ENCODE measurements at regions not wholly inside any gene's neighbourhood (a gene's known extent, or its start where the extent isn't known, plus 50 kb on each side); places are given as distances from the start of the nearest gene placed in this dataset.

GRCh38 chr18:30920351-30920750 lies 122.2 kb downstream of the DSC3 start:
- Histone ChIP-seq H3K36me3 (ENCODE audit: insufficient read depth, low read length, poor library complexity, severe bottlenecking) (no peaks in the 10 kb centered on the region), H3K4me3 (ENCODE audit: low read depth, low read length, poor library complexity, severe bottlenecking) (no peak overlapping the region), H3K9me3 (ENCODE audit: low read depth, low read length, poor library complexity, severe bottlenecking) (no peaks in the 10 kb centered on the region), H3K27ac (ENCODE audit: low read depth, low read length, poor library complexity, severe bottlenecking) (no peak overlapping the region), H3K27me3 (replicated peaks; ENCODE audit: insufficient read depth, low read depth, low read length, poor library complexity) (no peaks in the 10 kb centered on the region), H3K4me1 (ENCODE audit: insufficient read depth, low read length, poor library complexity, severe bottlenecking) (no peaks in the 10 kb centered on the region)
- TF ChIP-seq, protein P1, sequence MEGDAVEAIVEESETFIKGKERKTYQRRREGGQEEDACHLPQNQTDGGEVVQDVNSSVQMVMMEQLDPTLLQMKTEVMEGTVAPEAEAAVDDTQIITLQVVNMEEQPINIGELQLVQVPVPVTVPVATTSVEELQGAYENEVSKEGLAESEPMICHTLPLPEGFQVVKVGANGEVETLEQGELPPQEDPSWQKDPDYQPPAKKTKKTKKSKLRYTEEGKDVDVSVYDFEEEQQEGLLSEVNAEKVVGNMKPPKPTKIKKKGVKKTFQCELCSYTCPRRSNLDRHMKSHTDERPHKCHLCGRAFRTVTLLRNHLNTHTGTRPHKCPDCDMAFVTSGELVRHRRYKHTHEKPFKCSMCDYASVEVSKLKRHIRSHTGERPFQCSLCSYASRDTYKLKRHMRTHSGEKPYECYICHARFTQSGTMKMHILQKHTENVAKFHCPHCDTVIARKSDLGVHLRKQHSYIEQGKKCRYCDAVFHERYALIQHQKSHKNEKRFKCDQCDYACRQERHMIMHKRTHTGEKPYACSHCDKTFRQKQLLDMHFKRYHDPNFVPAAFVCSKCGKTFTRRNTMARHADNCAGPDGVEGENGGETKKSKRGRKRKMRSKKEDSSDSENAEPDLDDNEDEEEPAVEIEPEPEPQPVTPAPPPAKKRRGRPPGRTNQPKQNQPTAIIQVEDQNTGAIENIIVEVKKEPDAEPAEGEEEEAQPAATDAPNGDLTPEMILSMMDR (conservative IDR thresholded peaks at IDR 0.05; ENCODE audit: low read depth, low read length), result no peak
- CTCF ChIA-PET, result no interaction called here
- intact Hi-C loops (cut with micrococcal nuclease; ENCODE audit: unreplicated experiment), result no loop called here
- no peak for DNase-seq (ENCODE audit: low spot score)
- POLR2A ChIA-PET (ENCODE audit: low non-redundant PET), result no interaction called here
- no TSS peak for BruUV-seq (replicated peaks)

DNA sequence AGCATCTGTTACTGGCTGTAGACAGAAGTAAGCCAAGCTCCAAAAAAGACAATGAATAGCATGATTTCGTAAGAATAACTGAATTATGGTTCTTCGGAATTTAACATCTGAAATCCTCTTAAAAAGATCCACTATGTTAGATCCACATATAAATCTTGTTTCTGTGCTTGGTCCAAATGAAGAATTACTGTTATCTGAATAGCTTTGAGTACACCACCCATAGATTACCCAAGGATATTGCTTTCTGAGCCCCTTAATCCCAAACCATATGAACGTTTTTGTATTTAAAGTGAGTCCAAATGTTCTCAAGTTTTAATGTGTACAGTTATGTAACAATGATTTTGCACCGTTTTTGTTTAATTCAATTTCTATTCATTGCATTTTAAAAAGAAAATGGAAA lies 124.9 kb downstream of the DSC3 start:
- Histone ChIP-seq H3K4me3 (ENCODE audit: low read depth, low read length, poor library complexity, severe bottlenecking) (no peak overlapping the region), H3K4me1 (ENCODE audit: insufficient read depth, low read length, poor library complexity, severe bottlenecking) (no peaks in the 10 kb centered on the region), H3K27me3 (replicated peaks; ENCODE audit: insufficient read depth, low read depth, low read length, poor library complexity) (no peaks in the 10 kb centered on the region), H3K9me3 (ENCODE audit: low read depth, low read length, poor library complexity, severe bottlenecking) (no peaks in the 10 kb centered on the region), H3K27ac (ENCODE audit: low read depth, low read length, poor library complexity, severe bottlenecking) (no peak overlapping the region), H3K36me3 (ENCODE audit: insufficient read depth, low read length, poor library complexity, severe bottlenecking) (no peaks in the 10 kb centered on the region)
- intact Hi-C loops (cut with micrococcal nuclease; ENCODE audit: unreplicated experiment), result no loop called here
- no peak for DNase-seq (ENCODE audit: low spot score)
- BruUV-seq (replicated peaks), result no TSS peak
- ChIA-PET POLR2A (ENCODE audit: low non-redundant PET) (no interaction called here), CTCF (no interaction called here)
- no peak for TF ChIP-seq EZH2 (IDR thresholded peaks at IDR 0.05; ENCODE audit: borderline replicate concordance, low read depth, low read length, poor library complexity, severe bottlenecking)
- TF ChIP-seq, protein P1 (conservative IDR thresholded peaks at IDR 0.05; ENCODE audit: low read depth, low read length), result no peak

DNA sequence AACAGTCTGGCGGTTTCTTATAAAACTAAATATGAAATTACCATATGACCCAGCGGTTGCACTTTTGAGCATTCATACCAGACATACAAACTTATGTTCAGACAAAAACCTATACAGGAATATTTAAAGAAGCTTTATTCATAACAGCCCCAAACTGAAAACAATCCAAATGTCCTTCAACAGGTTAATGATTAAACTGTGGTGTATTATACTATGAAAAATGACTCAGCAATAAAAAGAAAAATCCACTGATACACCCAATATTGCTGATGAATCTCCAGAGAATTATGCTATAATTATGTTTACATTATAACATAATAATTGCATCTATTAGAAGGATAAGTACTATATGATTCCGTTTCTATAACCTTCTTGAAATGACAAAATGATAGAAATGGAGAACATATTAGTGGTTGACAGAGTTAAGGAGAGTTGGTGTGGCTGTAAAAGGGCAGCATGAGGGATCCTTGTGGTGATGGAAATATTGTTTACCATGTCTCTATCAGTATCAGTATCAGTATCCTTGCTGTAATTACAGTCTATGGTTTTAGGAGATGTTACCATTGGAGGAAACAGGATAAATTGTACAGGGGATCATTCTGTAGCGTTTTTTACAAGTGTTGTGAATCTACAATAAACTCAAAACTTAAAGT lies 127.1 kb downstream of the DSC3 start:
- H3K27me3 ChIP-seq (replicated peaks; ENCODE audit: insufficient read depth, low read depth, low read length, poor library complexity), result no peaks in the 10 kb centered on the region
- no peak overlapping the region for H3K4me3 ChIP-seq (ENCODE audit: low read depth, low read length, poor library complexity, severe bottlenecking)
- intact Hi-C loops (cut with micrococcal nuclease; ENCODE audit: unreplicated experiment), result no loop called here
- no TSS peak for BruUV-seq (replicated peaks)
- TF ChIP-seq, protein P1 (conservative IDR thresholded peaks at IDR 0.05; ENCODE audit: low read depth, low read length), result no peak
- TF ChIP-seq EZH2 (IDR thresholded peaks at IDR 0.05; ENCODE audit: borderline replicate concordance, low read depth, low read length, poor library complexity, severe bottlenecking), result no peak
- ChIA-PET POLR2A (ENCODE audit: low non-redundant PET) (no interaction called here), CTCF (no interaction called here)
- no peaks in the 10 kb centered on the region for H3K4me1 ChIP-seq (ENCODE audit: insufficient read depth, low read length, poor library complexity, severe bottlenecking)
- no peak overlapping the region for H3K27ac ChIP-seq (ENCODE audit: low read depth, low read length, poor library complexity, severe bottlenecking)
- no peak for DNase-seq (ENCODE audit: low spot score)
- no peaks in the 10 kb centered on the region for H3K9me3 ChIP-seq (ENCODE audit: low read depth, low read length, poor library complexity, severe bottlenecking)
- no peaks in the 10 kb centered on the region for H3K36me3 ChIP-seq (ENCODE audit: insufficient read depth, low read length, poor library complexity, severe bottlenecking)

Measured in A673 (cell line).